ENCODE measurements at regions not wholly inside any gene's neighbourhood (a gene's known extent, or its start where the extent isn't known, plus 50 kb on each side); places are given as distances from the start of the nearest gene placed in this dataset.
A peak's percentile ranks its signal among the peaks of the same experiment; 100 is the strongest.

DNA sequence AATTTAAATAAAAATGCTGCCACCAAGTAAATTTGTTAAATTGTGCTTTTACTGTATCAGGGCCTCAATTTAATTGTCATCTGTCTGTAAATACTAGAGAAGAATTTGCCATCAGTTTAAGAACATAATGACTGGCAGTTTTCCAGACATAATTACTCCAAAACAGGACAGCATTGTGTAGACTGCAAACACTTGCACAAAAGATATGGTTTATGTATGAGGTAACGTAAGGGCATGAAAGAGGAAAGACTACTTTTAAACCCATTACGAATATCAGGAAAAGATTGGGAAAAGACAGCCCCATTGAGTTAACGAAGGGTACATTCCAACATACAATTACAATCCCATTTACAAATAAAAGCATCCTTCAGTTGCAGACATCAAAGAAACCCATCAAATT lies 59.8 kb upstream of the KRR1 start:
- no peaks in the 10 kb centered on the region for H3K27me3 ChIP-seq
- no peak overlapping the region for H3K4me3 ChIP-seq
- H3K27ac ChIP-seq, result peak overlapping the region in 1 of 2 donors; percentile 27
- intact Hi-C loops (cut with DNase I; ENCODE audit: low total_unique reads), result no loop called here
- no peak for DNase-seq (ENCODE audit: low spot score in 2 of 2)
- no peaks in the 10 kb centered on the region for H3K9me3 ChIP-seq
- no peak for TF ChIP-seq POLR2AphosphoS5 (IDR thresholded peaks at IDR 0.05)
- TF ChIP-seq, protein P1, sequence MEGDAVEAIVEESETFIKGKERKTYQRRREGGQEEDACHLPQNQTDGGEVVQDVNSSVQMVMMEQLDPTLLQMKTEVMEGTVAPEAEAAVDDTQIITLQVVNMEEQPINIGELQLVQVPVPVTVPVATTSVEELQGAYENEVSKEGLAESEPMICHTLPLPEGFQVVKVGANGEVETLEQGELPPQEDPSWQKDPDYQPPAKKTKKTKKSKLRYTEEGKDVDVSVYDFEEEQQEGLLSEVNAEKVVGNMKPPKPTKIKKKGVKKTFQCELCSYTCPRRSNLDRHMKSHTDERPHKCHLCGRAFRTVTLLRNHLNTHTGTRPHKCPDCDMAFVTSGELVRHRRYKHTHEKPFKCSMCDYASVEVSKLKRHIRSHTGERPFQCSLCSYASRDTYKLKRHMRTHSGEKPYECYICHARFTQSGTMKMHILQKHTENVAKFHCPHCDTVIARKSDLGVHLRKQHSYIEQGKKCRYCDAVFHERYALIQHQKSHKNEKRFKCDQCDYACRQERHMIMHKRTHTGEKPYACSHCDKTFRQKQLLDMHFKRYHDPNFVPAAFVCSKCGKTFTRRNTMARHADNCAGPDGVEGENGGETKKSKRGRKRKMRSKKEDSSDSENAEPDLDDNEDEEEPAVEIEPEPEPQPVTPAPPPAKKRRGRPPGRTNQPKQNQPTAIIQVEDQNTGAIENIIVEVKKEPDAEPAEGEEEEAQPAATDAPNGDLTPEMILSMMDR (IDR thresholded peaks at IDR 0.05), result no peak
- TF ChIP-seq POLR2A (IDR thresholded peaks at IDR 0.05), result no peak
- H3K4me1 ChIP-seq, result no peaks in the 10 kb centered on the region
- no peaks in the 10 kb centered on the region for H3K36me3 ChIP-seq

DNA sequence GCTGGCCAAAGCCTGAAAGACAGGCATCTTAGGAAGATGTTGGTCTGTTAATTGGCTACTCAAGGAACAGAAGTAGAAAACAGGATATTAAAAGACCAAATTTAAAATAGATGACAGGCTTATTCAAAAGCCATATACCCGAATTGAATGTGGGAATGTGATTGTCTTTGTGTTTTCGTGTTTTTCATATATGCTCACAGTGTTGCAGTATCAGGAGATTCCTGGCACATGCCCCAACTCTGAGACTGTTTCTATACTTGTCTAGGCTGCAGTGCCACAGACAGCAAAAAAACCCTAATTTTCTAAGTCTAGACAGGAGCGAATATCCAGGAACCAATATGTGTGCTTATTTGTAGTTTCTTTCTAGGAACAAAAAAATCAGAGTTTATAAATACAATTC lies 57.4 kb upstream of the KRR1 start:
- no peaks in the 10 kb centered on the region for H3K9me3 ChIP-seq
- H3K4me1 ChIP-seq, result peaks cover 0 to 9% of the 10 kb centered on the region in 2 donors
- H3K4me3 ChIP-seq, result no peak overlapping the region
- TF ChIP-seq POLR2A (IDR thresholded peaks at IDR 0.05), result no peak
- TF ChIP-seq POLR2AphosphoS5 (IDR thresholded peaks at IDR 0.05), result no peak
- TF ChIP-seq, protein P1 (IDR thresholded peaks at IDR 0.05), result no peak
- peak overlapping the region in 1 of 2 donors; percentile 2 for H3K27ac ChIP-seq
- intact Hi-C loops (cut with DNase I; ENCODE audit: low total_unique reads), result no loop called here
- H3K36me3 ChIP-seq, result no peaks in the 10 kb centered on the region
- no peaks in the 10 kb centered on the region for H3K27me3 ChIP-seq
- DNase-seq (ENCODE audit: low spot score in 2 of 2), result no peak

DNA sequence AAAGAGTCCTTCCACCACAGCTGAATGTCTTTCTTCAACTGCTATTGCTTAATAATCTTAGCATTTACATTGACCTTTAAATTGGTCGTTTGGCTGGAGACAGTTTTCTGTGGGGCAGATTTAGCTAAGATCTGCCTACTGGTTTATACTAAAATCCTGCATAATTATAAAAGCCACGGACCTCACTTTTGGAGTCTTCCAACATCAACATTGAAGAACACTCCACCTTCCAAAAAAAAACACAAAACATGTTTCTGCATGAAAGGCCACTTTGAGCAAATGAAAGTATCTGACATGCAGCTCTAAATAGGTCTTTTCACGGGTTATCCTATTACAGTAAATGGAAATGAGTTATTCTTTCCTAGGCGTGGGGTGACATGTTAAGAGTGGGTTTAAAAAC lies 57.0 kb upstream of the KRR1 start:
- intact Hi-C loops (cut with DNase I; ENCODE audit: low total_unique reads), result no loop called here
- TF ChIP-seq, protein P1 (IDR thresholded peaks at IDR 0.05), result no peak
- TF ChIP-seq POLR2A (IDR thresholded peaks at IDR 0.05) (no peak), POLR2AphosphoS5 (IDR thresholded peaks at IDR 0.05) (no peak)

DNA sequence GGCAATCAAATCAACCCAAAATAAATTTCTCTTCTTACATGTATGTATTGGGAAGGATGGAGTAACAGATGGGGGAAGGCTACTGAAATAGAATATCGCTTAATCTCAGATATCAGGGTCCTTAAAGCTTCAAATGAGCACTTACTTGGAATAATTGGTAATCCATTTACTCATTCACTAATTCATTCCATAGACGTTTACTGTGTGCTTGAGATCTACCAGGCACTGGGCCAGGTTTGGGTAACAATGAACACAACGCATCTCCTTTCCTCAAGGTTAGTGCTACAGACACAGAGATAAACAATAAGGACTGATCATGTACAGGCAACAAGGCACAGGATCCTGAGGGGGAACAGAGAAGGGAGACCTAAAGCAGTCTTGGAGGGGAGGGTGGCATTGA lies 54.4 kb upstream of the KRR1 start:
- TF ChIP-seq POLR2AphosphoS5 (IDR thresholded peaks at IDR 0.05), result no peak
- no peak for TF ChIP-seq POLR2A (IDR thresholded peaks at IDR 0.05)
- TF ChIP-seq, protein P1 (IDR thresholded peaks at IDR 0.05), result no peak
- Histone ChIP-seq H3K4me3 (no peak overlapping the region), H3K36me3 (no peaks in the 10 kb centered on the region), H3K27ac (peak overlapping the region; percentile 36 to 60), H3K9me3 (no peaks in the 10 kb centered on the region), H3K4me1 (peaks cover 0 to 9% of the 10 kb centered on the region in 2 donors), H3K27me3 (no peaks in the 10 kb centered on the region)
- no peak for DNase-seq (ENCODE audit: low spot score in 2 of 2)
- intact Hi-C loops (cut with DNase I; ENCODE audit: low total_unique reads), result no loop called here

More for the DNA sequence above, 57.0 kb upstream of the KRR1 start:
- Histone ChIP-seq H3K36me3 (no peaks in the 10 kb centered on the region), H3K27ac (peak overlapping the region in 1 of 2 donors; percentile 36), H3K9me3 (no peaks in the 10 kb centered on the region), H3K4me3 (no peak overlapping the region), H3K4me1 (peaks cover 0 to 9% of the 10 kb centered on the region in 2 donors), H3K27me3 (no peaks in the 10 kb centered on the region)
- no peak for DNase-seq (ENCODE audit: low spot score in 2 of 2)

DNA sequence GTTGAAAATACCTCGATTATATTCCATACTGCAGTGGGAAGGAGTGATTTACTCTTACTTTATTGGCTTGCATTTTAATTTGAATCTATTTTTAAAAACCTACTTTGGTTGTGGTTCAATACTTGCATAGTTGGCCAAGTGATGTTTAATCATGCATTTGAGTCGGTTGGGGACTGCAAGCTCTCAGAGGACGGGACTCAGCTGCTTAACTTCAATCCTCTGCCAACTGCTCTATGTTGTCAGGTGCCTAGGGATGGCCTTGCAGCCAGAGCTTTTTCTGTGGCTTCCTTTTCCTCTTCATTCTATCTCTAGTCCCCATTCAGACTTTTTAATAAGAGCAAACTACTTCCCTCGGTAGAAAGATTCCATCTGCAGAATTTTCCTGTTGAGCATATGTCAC lies 53.4 kb upstream of the KRR1 start:
- no peaks in the 10 kb centered on the region for H3K36me3 ChIP-seq
- TF ChIP-seq, protein P1 (IDR thresholded peaks at IDR 0.05), result no peak
- TF ChIP-seq POLR2AphosphoS5 (IDR thresholded peaks at IDR 0.05) (no peak), POLR2A (IDR thresholded peaks at IDR 0.05) (no peak)
- no peaks in the 10 kb centered on the region for H3K9me3 ChIP-seq
- no peak overlapping the region for H3K4me3 ChIP-seq
- peak overlapping the region; percentile 60 to 83 for H3K27ac ChIP-seq
- intact Hi-C loops (cut with DNase I; ENCODE audit: low total_unique reads), result no loop called here
- DNase-seq (ENCODE audit: low spot score in 2 of 2), result no peak
- peaks cover 0 to 9% of the 10 kb centered on the region in 2 donors for H3K4me1 ChIP-seq
- H3K27me3 ChIP-seq, result no peaks in the 10 kb centered on the region

Measured in breast epithelium (tissue), 4 donors.